IMR-90 (cell line): ENCODE measurements at regions not wholly inside any gene's neighbourhood (a gene's known extent, or its start where the extent isn't known, plus 50 kb on each side); places are given as distances from the start of the nearest gene placed in this dataset.
A peak's percentile ranks its signal among the peaks of the same experiment; 100 is the strongest.

ENCODE experiments used
- ATAC-seq: fragments of 200-7000 bp; cut with Tn5 transposase; 2 replicates; pipeline ENCODE4 v1.9.1; 2020; ENCODE audit warnings: low read depth, mild to moderate bottlenecking, moderate library complexity
- BruUV-seq: library from RNA; stranded (reverse); fragments of 400-500 nt; replicated peaks from 2 replicates; lab custom pipeline; 2021; lab: Mats Ljungman, UMichigan
- CTCF ChIA-PET: fragments of 300-600 bp; formaldehyde crosslinking; extraction: SDS; loops from one replicate; lab custom pipeline; 2021; ENCODE audit warnings: antibody characterized with exemption; lab: Yijun Ruan, JAX
- POLR2A ChIA-PET: fragments of 300-600 bp; sonication (Branson Sonifier 250); formaldehyde crosslinking; loops from one replicate; lab custom pipeline; 2022; ENCODE audit warnings: antibody characterized with exemption; ENCODE audit not compliant: unreplicated experiment; lab: Charles Lee
- DNase-seq: peaks from one replicate; pipeline ENCODE4 v3.0.0; 2013
- H2AFZ ChIP-seq: replicated peaks from 2 replicates; pipeline ENCODE3; 2013; ENCODE audit warnings: low read length, mild to moderate bottlenecking; ENCODE audit not compliant: poor library complexity
- H2AK5ac ChIP-seq: 2 replicates; pipeline ENCODE4 v1.6.1; 2013; ENCODE audit warnings: low read depth, low read length, inconsistent platforms
- H2AK9ac ChIP-seq: replicated peaks from 2 replicates; pipeline ENCODE3; 2013; ENCODE audit warnings: mild to moderate bottlenecking, low read depth, low read length, moderate library complexity; ENCODE audit not compliant: poor library complexity
- H2BK120ac ChIP-seq: 2 replicates; pipeline ENCODE4 v1.6.1; 2013; ENCODE audit warnings: low read depth, low read length, inconsistent platforms
- H2BK15ac ChIP-seq: 3 replicates; pipeline ENCODE4 v1.6.1; 2013; ENCODE audit warnings: low read depth, low read length, inconsistent platforms
- H2BK20ac ChIP-seq: 2 replicates; pipeline ENCODE4 v1.6.1; 2013; ENCODE audit warnings: low read depth, mild to moderate bottlenecking, inconsistent platforms, low read length, moderate library complexity
- H2BK5ac ChIP-seq: 2 replicates; pipeline ENCODE4 v1.6.1; 2013; ENCODE audit warnings: mild to moderate bottlenecking, low read depth, low read length, inconsistent platforms; ENCODE audit not compliant: poor library complexity, severe bottlenecking
- H3K14ac ChIP-seq: replicated peaks from 2 replicates; pipeline ENCODE4 v1.6.1; 2013; ENCODE audit warnings: low read depth, low read length, inconsistent platforms
- H3K18ac ChIP-seq: 2 replicates; pipeline ENCODE4 v1.6.1; 2013; ENCODE audit warnings: low read depth, low read length, control low read depth
- H3K23ac ChIP-seq: 2 replicates; pipeline ENCODE4 v1.6.1; 2013; ENCODE audit warnings: low read depth, low read length, inconsistent platforms
- H3K27ac ChIP-seq: 2 replicates; pipeline ENCODE4 v1.5.1; 2013; ENCODE audit warnings: mild to moderate bottlenecking, control low read depth, low read length; ENCODE audit not compliant: insufficient read depth
- H3K27me3 ChIP-seq: 2 replicates; pipeline ENCODE4 v1.6.1; 2013; ENCODE audit warnings: low read length; ENCODE audit not compliant: control insufficient read depth, insufficient read depth
- H3K36me3 ChIP-seq: 2 replicates; pipeline ENCODE4 v1.6.1; 2013; ENCODE audit warnings: low read length, mixed read lengths; ENCODE audit not compliant: control insufficient read depth, insufficient read depth
- H3K4ac ChIP-seq: 2 replicates; pipeline ENCODE4 v1.6.1; 2013; ENCODE audit warnings: low read depth, low read length, inconsistent platforms
- H3K4me1 ChIP-seq: 2 replicates; pipeline ENCODE4 v1.6.1; 2013; ENCODE audit warnings: low read length, mixed read lengths; ENCODE audit not compliant: control insufficient read depth, insufficient read depth
- H3K4me2 ChIP-seq: 2 replicates; pipeline ENCODE4 v1.6.1; 2013; ENCODE audit warnings: low read depth, mild to moderate bottlenecking, control low read depth, low read length, moderate library complexity
- H3K4me3 ChIP-seq: 2 replicates; pipeline ENCODE4 v1.5.1; 2013; ENCODE audit warnings: low read depth, mild to moderate bottlenecking, control low read depth, low read length, moderate library complexity; ENCODE audit not compliant: insufficient read depth
- H3K56ac ChIP-seq: 2 replicates; pipeline ENCODE4 v1.6.1; 2013; ENCODE audit warnings: low read length, inconsistent platforms; ENCODE audit not compliant: insufficient read depth; ENCODE audit errors: extremely low read depth
- H3K79me1 ChIP-seq, 2 experiments: 2 replicates each; pipeline ENCODE4 v1.6.1; 2013; ENCODE audit warnings: low read length in 2 of 2, inconsistent platforms in 1 of 2, low read depth in 1 of 2
- H3K9ac ChIP-seq: 2 replicates; pipeline ENCODE4 v1.6.1; 2013; ENCODE audit warnings: low read depth, low read length, control low read depth
- H3K9me1 ChIP-seq: 2 replicates; pipeline ENCODE4 v1.6.1; 2013; ENCODE audit warnings: low read length, inconsistent platforms; ENCODE audit not compliant: insufficient read depth
- H3K9me3 ChIP-seq: 2 replicates; pipeline ENCODE4 v1.6.1; 2013; ENCODE audit warnings: low read length; ENCODE audit not compliant: control insufficient read depth, insufficient read depth
- H4K20me1 ChIP-seq: 2 replicates; pipeline ENCODE4 v1.6.1; 2013; ENCODE audit warnings: low read length, inconsistent platforms; ENCODE audit not compliant: insufficient read depth
- H4K5ac ChIP-seq: 2 replicates; pipeline ENCODE4 v1.6.1; 2013; ENCODE audit warnings: mild to moderate bottlenecking, low read depth, low read length, control low read depth
- H4K8ac ChIP-seq, 2 experiments: 2 replicates each; pipeline ENCODE4 v1.6.1; 2013; ENCODE audit warnings: low read depth in 2 of 2, low read length in 2 of 2, control low read depth in 1 of 2, inconsistent platforms in 1 of 2
- H4K91ac ChIP-seq: 2 replicates; pipeline ENCODE4 v1.6.1; 2013; ENCODE audit warnings: low read depth, low read length, inconsistent platforms; ENCODE audit not compliant: insufficient read depth
- CTCF ChIP-seq: conservative IDR thresholded peaks from 2 replicates; pipeline ENCODE4 v1.5.1; 2012; ENCODE audit warnings: mild to moderate bottlenecking, low read depth, low read length, improper control_type of control experiment
- ELK1 ChIP-seq: fragments of 150-350 bp; IDR thresholded peaks from 2 replicates; pipeline ENCODE4 v1.6.1; 2016; ENCODE audit warnings: low read depth, mild to moderate bottlenecking, low read length, moderate library complexity, borderline replicate concordance
- NFE2L2 ChIP-seq: fragments of 150-350 bp; IDR thresholded peaks from 2 replicates; pipeline ENCODE4 v1.6.1; 2016; ENCODE audit warnings: low read depth, mild to moderate bottlenecking, low read length
- RCOR1 ChIP-seq: IDR thresholded peaks from 2 replicates; pipeline ENCODE4 v1.6.1; 2012; ENCODE audit warnings: mild to moderate bottlenecking, low read length, improper control_type of control experiment; ENCODE audit not compliant: insufficient replicate concordance
- RFX5 ChIP-seq: IDR thresholded peaks from 2 replicates; pipeline ENCODE4 v1.8.0; 2012; ENCODE audit warnings: low read depth, mild to moderate bottlenecking, low read length, moderate library complexity
- WGBS, 2 experiments: methylation state at CpG; one replicate each; pipeline versions ENCODE4 v1.1.5 to v1.1.7; 2013; ENCODE audit warnings: missing lambda C conversion rate in 2 of 2; ENCODE audit not compliant: insufficient read length in 1 of 2; ENCODE audit errors: extremely low coverage in 2 of 2; 5-methylcytosine and 5-hydroxymethylcytosine counted together
- dilution Hi-C: fragments of 300-500 bp; cut with HindIII; formaldehyde crosslinking; loops from one replicate; pipeline ENCODE4 v1.14.3; 2018; ENCODE audit warnings: low sequenced_read_pairs; ENCODE audit not compliant: unreplicated experiment
- in situ Hi-C: fragments of 300-500 bp; cut with MboI; formaldehyde crosslinking; loops from 3 replicates; pipeline ENCODE4 v1.14.3; 2019; ENCODE audit warnings: low sequenced_read_pairs, inconsistent platforms, mixed read lengths
- intact Hi-C: fragments of 100-400 bp; cut with micrococcal nuclease; formaldehyde crosslinking; loops from 2 replicates; pipeline ENCODE4 v1.10.0; 2022

GRCh38 chr2:234306426-234307173, 190.3 kb downstream of the ARL4C start:
- H3K56ac ChIP-seq = no peak overlapping the region
- in situ Hi-C loops = no loop called here
- H2BK15ac ChIP-seq = peak overlapping the region; percentile 62; the same call in 1 of the 3 replicates
- H2BK20ac ChIP-seq = peak overlapping the region; percentile 67; the same call in 1 of the 2 replicates
- peaks cover 11% of the 10 kb centered on the region for H3K9me1 ChIP-seq
- peak overlapping the region; percentile 57; the same call in 1 of the 2 replicates for H2AK5ac ChIP-seq
- peaks cover 3% of the 10 kb centered on the region; the same call in 1 of the 2 replicates for H3K9me3 ChIP-seq
- POLR2A ChIA-PET = no interaction called here
- no peak overlapping the region for H3K4me3 ChIP-seq
- no peak for ATAC-seq
- BruUV-seq = no TSS peak
- DNase-seq = no peak
- H3K9ac ChIP-seq = no peak overlapping the region
- H3K27me3 ChIP-seq = no peaks in the 10 kb centered on the region
- no peak overlapping the region for H4K5ac ChIP-seq
- intact Hi-C loops = no loop called here
- 0 out of 2 replicates have a peak overlapping the region, but pooled peaks have one; percentile 24 for H4K91ac ChIP-seq
- H2AFZ ChIP-seq = no peak overlapping the region
- peaks cover 9% of the 10 kb centered on the region for H3K4me1 ChIP-seq
- TF ChIP-seq RCOR1 (no peak), RFX5 (no peak), CTCF (no peak), ELK1 (no peak), NFE2L2 (no peak)
- no peaks in the 10 kb centered on the region for H3K36me3 ChIP-seq
- CTCF ChIA-PET = no interaction called here
- H3K27ac ChIP-seq = no peak overlapping the region
- dilution Hi-C loops = no loop called here
- WGBS, 2 experiments = 100% methylated on average over 1 of the region's 9 CpGs; no CpG with 5 or more reads in 1 of the 2 experiments
- H3K4me2 ChIP-seq = no peak overlapping the region
- peak overlapping the region; percentile 29 for H2BK5ac ChIP-seq
- peak overlapping the region; percentile 71; the same call in 1 of the 2 replicates for H3K14ac ChIP-seq
- no peaks in the 10 kb centered on the region for H4K20me1 ChIP-seq
- peak overlapping the region in 1 of 2 experiments; percentile 33; a peak in 1 of 4 replicates for H4K8ac ChIP-seq
- peak overlapping the region; percentile 88 for H2BK120ac ChIP-seq
- H3K4ac ChIP-seq = peak overlapping the region; percentile 82
- no peak overlapping the region for H2AK9ac ChIP-seq
- peak overlapping the region; percentile 28; the same call in 1 of the 2 replicates for H3K18ac ChIP-seq
- H3K79me1 ChIP-seq = no peaks in the 10 kb centered on the region
- H3K23ac ChIP-seq = 0 out of 2 replicates have a peak overlapping the region, but pooled peaks have one; percentile 41
